ENCODE measurements at regions not wholly inside any gene's neighbourhood (a gene's known extent, or its start where the extent isn't known, plus 50 kb on each side); places are given as distances from the start of the nearest gene placed in this dataset.

- TF ChIP-seq EP300 (conservative IDR thresholded peaks at IDR 0.05; ENCODE audit: poor library complexity, severe bottlenecking): no peak
- no peak for TF ChIP-seq REST (IDR thresholded peaks at IDR 0.05; ENCODE audit: borderline replicate concordance)
- TF ChIP-seq CTCF (IDR thresholded peaks at IDR 0.05; ENCODE audit: poor library complexity, severe bottlenecking): no peak
- TF ChIP-seq TAF1 (IDR thresholded peaks at IDR 0.05; ENCODE audit: low read depth): no peak
- no peak for TF ChIP-seq RAD21 (conservative IDR thresholded peaks at IDR 0.05)
- TF ChIP-seq EZH2 (IDR thresholded peaks at IDR 0.05; ENCODE audit: borderline replicate concordance, insufficient read depth, low read length, poor library complexity, severe bottlenecking): no peak
- TF ChIP-seq POLR2AphosphoS5 (IDR thresholded peaks at IDR 0.05): no peak
These were observed 248.3 kb downstream of the GADD45G start for GRCh38 chr9:89853161-89853560.
